ENCODE measurements at regions not wholly inside any gene's neighbourhood (a gene's known extent, or its start where the extent isn't known, plus 50 kb on each side); places are given as distances from the start of the nearest gene placed in this dataset.
"Not testable (repeated sequence)": the region's sequence is repeated elsewhere in the genome, so short reads cannot be mapped to it uniquely, and the experiment has no call there.

DNA sequence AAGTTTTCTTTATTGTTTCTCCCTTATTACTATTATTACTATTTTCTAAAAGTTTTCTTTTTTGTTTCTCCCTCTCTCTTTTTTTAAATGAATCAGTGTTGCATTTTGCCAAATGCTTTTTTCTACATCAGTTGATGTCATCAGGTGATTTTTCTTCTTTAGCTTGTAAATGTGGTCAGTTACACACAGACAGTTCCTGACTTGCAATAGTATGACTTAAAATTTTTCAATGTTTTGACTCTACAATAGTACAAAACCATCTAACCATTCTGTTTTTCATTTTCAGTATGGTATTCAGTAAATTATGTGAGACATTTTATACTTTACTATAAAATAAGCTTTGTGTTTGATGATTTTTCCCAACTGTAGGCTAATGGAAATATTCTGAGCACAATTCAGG is 443.0 kb downstream of the GADD45G start:
- DNase-seq: no peak

DNA sequence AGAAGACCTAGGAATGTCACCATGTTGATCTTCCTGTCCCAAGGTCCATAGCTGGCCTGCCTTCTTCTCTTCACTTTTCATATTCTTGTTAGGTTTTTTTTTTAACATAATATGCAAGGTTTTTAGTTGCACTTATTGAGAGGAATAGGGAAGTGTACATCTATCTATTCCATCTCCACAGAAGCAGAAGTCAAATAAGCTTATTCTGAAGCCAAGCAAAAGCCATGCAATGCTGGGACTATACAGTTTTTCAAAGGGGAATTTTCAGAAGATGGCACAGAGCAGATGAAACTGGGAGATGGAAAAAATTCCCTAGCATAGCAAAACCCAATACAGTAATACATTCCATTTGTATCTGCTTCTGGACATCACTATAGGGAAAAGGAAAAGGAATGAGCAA is 447.6 kb downstream of the GADD45G start:
- DNase-seq: no peak

DNA sequence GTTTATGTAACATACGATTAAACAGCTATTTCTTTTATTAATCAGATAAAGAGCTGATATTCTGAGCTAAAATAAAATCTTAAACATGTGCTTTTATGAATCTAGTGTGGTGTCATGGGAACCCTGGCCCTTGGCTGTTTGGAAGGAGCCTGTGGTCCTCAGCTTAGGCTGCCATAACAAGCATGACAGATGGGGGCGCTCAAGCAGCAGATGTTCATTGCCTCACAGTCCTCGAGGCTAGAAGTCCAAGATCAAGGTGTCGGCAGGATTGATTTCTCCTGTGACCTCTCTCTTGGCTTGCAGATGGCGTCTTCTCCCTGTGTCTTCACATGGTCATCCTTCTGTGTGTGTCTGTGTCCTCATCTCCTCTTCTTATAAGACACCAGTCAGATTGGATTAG is 448.2 kb downstream of the GADD45G start:
- DNase-seq: no peak

DNA sequence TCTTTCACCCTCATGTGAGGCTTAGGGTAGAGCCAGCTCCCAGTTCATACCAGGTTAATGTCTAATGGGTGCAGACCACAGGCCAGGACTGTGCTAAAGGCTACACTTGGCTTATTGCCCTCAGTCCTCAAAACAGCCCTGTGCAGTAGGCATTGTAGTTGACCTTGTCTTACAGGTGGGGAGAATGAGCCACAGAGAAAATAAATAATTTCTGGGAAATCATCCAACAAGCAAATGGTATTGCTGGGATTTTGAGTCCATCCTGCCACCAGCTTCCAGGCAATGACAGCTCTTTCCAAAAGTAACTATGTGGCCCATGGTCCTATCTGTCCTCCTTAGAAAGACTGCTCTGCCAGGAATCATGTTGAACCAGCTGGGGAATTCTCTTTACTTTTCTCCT is 450.0 kb downstream of the GADD45G start:
- no peak for DNase-seq

DNA sequence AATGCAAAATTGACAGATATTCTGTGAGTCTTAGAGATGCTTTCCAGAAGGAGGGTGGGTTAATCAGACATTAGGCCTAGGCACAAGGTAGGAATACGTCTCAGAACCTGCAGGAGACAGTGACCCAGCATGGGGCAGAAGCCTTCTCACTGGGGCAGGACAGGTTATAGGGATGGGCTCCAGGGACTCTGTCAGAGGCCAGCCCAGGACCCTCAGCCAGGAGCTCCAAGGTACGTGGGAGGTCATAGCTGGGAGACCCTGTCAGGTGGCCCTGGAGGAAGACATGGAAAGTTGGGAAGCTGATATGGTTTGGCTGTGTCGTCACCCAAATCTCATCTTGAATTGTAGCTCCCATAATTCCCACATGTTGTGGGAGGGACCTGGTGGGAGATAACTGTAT is 450.4 kb downstream of the GADD45G start:
- no peak for DNase-seq

DNA sequence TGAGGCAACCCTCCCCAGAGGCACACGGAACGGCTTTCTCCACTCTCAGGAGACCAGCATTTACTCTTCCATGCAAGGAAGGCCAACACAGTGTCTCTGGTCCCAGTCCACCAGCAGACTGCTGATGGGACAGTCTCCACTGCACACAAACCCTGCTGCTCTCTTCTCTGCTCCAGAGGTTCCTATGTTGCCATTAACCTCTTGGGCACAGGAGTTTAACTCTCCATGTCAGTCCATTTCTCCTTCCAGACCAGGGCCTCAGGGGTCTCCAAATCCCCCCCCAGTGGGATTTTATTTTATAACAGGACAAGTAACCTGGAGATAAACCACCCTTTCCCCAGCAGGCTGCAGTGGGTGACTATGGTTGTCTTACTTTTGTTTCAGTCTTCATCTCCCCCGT is 452.5 kb downstream of the GADD45G start:
- DNase-seq: no peak

DNA sequence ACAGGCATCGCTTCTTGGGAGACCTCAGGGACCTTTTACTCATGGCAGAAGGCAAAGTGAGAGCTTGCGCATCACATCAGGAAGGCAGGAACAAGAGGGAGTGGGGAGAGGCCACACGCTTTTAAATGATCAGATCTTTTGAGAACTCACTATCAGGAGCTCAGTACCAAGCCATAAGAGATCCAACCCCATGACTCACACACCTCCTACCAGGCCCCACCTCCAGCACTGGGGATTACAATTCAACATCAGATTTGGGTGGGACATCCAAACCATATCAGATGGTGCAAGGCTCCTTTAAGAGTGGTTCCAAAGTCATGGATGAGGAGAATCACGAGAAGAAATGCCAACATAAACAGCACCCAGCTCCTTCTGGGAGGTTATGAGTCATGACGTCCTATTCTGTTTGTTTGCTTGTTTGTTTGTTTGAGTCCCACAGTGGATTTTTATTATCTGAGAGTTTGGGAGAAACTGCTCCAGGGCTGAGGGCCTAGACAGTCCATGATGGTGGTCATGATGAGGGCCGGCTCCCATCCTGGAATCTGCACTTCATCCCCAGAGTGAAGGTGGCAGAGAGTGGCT is 453.5 kb downstream of the GADD45G start:
- no peak for DNase-seq

DNA sequence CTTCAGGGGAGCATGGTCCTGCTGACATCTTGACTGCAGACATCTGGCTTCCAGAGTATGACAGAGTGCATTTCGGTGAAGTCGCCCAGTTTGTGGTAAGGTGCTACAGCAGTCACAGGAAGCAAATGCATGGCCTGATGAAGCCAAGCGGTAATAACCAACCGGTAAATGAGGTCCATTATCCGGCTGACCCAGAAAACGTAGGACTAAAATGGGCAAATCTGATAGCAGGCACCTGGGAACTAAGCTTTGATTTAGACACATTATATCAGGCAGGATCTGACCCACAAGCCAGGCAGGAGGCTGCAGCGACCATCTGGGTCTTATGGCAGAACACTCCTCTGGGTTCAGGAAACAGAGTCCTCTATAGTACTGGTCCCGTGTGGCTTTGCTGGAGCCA is 454.6 kb downstream of the GADD45G start:
- DNase-seq: no peak

DNA sequence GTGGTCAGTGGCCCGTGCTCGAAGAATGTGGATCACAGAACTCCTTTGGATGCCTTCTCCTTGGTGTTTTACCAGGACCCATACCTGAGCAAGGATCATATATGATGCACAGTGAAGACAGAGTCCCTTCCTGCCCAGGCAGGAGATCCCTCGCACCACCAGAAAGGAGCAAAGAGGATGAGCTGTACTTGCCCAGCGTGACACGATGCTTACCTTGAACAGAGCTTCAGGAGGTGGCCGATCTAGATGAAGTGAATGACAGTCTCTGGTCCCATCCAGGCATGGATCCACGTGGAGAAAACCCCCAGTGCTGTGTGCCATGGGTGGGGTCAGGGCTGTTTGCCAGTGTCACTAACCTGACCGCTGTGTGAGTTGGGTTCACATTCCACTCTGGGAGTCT is 455.4 kb downstream of the GADD45G start:
- DNase-seq: no peak

DNA sequence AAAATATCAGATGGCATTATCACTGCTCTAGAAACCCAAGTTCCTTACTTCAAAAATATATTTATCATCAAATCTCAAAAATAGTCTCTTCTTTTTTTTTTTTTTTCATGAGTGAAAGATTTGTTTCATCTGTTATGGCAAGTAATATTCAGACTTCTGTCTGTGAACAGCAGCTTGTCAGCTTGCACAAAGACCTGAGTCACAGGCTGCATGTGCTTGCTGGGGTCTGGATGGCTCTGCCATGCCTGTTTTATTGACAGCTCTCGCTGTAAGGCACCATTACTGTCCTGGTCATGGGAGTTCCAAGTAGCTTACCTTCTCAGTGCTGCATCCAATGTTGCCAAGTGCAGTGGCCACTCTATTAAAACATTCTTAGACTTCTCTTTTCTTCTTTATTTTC is 456.4 kb downstream of the GADD45G start:
- DNase-seq: no peak

DNA sequence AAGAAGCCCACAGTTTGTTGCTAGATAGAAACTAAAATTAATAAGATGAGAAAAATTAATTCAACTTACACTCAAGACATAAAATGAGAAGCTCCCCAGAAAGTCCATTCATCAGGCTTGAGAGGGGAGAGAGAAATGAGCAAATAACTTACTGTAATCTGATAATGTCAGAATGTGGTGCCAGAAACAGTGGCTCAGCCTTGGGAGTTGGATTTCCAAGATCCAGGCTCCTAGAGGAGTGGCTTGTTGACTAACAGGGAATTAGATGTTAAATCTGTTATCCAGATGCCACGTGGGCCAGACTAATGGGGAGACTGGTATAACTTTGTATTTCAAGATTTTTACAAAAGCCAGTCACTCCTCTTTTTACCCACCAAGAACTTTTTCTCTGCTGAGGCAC is 458.2 kb downstream of the GADD45G start:
- DNase-seq: no peak

DNA sequence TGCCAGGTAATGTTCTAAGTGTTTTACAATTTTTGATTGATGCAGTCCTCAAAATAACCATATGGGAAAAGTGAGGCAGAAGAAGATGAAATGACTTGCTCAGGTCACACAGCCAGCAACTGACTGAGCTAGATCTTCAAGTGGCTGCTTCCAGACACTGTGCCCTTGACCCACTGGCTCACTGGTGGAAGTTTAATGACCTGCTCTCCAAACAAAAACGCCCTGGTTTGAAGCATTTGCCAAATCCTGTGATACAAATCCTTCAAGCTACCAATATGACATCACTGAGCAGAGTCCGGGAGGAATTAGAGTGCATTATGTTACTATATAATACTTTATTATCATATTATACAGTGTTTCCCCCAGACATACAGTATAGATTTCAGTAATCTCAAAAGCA is 459.4 kb downstream of the GADD45G start:
- no peak for DNase-seq

DNA sequence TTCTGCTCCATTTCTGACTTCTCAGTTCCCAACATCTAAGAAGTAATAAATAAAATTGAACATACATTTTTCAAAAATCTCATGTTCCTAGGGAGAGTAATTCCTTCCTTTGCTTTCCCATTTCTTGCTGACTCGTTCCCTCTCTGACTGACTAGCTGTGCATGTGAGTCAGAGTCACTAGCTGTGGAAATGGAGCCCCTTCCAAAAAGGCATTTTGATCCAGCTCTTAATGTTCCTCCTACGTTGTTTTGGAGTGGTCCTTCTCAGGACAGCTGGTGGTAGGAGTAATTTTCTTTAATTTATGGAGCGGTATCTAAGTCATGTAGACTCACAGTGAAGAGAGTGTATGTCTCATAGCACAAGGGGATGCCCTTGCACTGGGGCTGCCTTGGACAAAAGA is 460.2 kb downstream of the GADD45G start:
- DNase-seq: no peak

DNA sequence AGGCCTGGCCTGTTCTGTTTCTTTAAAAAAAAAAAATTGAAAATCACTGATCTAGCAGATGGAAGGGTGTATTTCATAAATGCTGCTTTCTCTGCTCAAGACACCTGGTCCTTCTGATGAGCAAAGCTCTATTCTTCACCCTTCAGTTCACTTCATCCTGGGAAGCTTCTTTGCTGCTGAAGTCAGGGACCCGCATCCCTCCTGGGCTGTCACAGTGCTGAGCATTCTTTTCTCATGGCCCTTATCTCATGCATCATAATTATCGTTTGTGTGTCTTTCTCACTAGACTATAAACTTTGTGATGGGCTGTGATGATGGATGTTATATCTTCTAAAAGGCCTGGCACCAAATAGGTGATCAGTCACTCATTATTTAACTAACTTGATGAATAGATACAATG is 461.0 kb downstream of the GADD45G start:
- DNase-seq: no peak

DNA sequence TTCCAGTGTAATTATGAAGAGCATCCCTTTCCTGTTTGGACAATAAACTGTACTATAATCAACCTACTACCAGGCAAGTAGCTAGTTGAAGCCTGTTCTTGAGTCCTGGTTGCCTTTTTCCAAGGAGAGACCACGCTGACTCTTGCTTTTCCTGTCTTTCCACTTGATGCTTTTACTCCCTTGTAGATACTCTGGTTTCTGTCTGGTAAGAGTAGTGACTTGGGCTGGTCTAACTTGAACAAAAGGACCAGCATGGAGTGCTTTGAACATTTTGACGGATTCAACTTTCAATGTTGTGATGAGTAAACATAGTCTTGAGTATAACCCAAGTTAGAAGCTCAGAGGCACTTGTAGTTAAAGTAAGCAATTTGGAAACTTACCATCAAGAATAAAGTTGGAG is 464.3 kb downstream of the GADD45G start:
- no peak for DNase-seq

DNA sequence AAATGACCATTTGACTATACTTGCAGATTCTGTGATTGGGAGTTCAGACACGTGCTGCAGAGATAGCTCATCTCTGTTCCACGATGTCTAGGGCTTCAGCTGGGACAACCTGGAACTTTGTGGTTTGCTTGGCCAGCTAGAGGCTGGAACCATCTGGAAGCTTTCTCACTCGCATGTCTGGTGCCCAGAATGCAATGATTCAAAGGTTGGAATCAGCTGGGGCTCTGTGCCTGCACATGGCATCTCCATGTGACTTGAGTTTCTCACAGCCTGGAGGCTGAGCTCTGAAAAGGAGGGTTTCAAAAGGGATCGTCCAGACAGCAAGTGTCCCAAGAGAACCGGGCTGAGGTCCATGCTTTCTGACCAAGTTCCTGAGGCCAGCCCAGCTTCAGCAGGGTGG is 465.2 kb downstream of the GADD45G start:
- no peak for DNase-seq

DNA sequence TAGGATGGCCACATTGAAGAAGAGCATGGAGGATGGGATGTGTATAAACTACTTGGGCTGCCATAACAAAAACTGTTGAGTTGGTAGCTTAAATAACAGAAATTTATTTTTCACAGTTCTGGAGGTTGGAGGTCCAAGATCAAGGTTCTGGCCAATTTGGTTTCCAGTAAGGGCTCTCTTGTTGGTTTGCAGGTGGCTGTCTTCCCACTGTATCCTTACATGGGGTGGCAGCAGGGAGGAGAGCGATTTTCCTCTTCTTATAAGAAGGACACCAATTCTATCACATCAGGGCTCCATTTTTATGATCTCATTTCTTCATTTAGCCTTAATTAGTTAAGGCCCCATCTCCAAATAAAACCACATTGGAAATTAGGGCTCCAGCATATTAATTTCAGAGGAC is 465.7 kb downstream of the GADD45G start:
- no peak for DNase-seq

DNA sequence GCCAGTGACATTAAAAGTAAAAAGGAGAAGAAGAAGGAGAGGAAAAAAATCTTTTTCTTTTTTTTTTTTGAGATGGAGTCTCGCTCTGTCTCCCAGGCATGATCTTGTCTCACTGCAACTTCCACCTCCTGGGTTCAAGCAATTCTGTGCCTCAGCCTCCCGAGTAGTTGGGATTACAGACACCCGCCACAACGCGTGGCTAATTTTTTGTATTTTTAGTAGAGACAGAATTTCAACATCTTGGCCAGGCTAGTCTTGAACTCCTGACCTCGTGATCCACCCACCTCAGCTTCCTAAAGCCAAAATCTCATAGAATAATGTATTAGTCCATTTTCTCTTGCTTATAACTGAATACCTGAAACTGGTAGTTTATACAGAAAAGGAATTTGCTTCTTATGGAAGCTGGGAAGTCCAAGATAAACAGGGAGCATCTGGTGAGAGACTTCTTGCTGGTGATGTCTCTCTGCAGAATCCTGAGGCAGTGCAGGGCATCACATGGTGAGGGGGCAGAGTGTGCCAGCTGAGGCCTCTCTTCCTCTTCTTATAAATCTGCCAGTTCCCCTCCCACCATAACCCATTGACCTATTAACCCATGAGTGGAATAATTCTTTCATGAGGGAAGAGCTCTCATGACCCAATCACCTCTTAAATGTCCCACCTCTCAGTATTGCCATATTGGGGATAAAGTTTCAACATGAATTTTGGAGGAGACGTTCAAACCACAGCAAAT is 466.3 kb downstream of the GADD45G start:
- no peak for DNase-seq

DNA sequence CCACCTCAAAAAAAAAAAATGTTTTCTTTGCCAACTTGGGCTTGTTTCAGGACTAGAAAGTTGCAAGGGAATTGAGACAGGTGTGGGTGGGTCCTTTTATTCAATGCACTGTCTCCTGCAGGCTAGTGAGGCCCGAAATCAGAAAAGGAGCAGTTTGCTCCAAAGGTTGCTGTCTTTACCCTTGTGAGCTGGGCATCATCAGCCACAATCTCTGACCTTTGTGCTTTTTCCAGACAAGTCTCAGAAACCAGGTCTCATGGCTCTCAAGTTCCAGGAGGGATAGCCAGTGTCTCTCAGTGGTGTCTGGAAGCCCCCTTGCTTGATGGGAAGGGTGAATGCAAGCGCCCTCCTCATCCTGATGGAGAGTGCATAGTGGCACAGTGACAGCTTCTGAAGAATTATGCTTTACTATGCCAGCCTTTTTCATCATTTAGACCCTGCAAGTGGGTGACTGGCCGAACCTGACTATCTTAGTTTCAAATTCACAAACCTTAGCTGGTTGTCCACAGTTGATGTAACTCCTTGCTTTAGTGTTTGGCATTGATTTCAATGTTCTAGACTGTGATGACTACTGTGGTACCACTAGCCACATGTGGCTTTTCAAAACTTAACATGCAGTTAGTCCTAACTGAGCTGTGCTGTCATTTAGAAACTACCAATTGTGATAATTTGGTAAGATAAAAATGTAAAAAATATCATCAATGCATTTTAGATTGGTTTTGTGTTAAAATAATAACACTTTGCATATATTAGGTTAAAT is 468.6 kb downstream of the GADD45G start:
- no peak for DNase-seq

DNA sequence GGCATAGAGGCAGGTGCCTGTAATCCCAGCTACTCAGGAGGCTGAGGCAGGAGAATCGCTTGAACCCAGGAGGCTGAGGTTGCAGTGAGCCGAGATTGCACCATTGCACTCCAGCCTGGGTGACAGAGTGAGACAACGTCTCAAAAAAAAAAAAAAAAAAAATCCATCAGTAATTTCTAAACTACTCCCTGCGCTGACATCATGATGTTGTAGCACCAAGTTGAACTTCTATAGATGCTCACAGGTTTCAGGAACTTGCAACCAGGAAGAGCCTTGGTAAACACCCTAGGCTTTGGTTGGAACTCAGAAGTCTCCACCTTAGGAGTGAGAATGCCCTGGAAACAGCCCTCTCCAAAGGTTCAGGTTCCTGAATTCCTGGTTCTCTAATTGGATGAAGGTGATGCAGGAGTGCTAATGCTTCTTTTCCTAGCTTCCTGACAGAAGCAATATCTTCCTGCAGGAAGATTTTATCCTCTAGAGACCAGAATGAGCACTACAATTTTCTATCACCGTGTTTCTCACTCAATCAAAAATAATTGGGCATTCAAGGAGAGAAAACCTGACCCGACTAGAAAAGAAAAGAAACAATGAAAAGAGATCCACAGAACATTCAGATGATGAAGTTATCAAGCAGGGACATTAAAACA is 469.6 kb downstream of the GADD45G start:
- DNase-seq: no peak

DNA sequence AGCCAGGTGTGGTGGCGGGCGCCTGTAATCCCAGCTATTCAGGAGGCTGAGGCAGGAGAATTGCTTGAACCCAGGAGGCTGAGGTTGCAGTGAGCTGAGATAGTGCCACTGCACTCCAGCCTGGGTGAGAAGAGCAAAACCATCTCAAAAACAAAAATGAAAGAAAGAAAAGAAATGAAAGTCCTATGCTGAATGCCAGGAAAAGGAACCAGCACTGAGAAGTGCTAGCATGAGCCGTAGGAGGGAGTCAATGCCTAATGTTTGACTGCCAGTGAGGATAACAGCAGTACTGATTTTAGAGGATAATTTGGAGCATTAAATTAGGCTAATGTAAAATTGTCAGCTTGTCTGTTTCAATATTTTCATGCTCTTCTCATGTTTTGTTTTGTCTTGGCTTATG is 472.8 kb downstream of the GADD45G start:
- DNase-seq: not testable (repeated sequence)

DNA sequence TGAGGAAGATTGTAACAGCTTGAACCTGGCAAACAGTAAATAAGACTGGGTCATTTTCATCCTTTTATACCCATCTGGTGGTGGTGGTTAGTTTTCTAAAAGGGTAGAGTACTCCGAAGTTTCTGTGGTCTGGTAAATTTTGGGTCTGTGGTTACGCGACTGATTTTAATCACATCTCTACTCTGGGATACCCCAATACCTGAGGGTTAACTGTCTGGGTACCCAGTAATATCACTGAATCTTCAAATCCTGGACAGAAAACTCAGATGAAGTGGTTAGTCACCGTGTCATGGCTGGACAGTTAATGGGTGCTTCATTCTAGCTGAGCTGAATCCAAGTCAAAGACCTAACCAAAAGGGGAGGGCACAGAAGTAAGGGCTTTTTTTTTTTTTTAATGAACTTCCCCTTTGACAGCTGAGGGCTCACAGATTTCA is 474.2 kb downstream of the GADD45G start:
- no peak for DNase-seq

DNA sequence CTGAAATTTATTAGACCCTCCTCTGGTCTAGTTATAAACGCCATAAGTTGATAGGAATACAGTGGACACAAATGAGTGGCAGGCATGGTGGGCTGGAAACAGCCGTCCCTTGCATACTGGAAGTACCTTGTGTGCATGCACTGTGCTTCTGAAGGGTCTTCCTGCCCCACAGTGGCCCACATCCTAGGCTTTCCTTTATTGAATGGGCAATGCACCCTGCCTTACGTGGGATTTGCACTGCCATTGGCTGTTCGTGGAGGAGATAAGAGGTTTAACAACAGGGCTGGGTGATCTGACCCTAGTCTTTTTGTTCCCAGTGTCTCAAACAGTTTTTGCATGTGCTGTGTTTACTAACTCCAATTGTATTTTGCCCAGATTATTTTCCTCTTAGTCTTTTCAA is 480.8 kb downstream of the GADD45G start:
- no peak for DNase-seq

DNA sequence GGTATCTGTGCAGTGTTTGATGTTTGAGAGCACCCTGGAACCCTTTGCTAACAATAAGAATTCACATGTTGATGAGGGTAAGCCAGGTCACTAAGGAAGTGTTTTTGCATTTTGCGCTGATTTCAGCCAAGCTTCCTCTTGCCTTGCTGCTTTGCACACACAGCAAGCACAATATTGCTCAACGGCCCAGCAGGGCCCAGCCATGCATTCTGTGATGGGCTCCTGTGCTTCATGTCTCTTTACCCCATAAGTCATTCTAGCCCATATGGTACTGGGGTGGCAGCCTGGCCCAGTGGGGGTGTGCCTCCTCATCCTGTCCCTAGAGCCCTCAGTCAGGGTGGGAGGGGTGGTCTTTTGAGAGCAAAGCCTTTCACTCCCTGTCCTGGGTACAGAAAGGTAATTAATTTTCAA is 481.3 kb downstream of the GADD45G start:
- DNase-seq: no peak

Measured in CD4-positive, alpha-beta T cell treated with Interleukin-12 subunit alpha and Interleukin-12 subunit beta, for 1 hour (primary cell).